H1 (cell line): ENCODE measurements at regions not wholly inside any gene's neighbourhood (a gene's known extent, or its start where the extent isn't known, plus 50 kb on each side); places are given as distances from the start of the nearest gene placed in this dataset.

ENCODE experiments used
- ATF3 ChIP-seq: IDR thresholded peaks from 2 replicates; pipeline ENCODE4 v1.6.1; 2011; ENCODE audit warnings: low read depth, mild to moderate bottlenecking, low read length; ENCODE audit not compliant: insufficient read depth
- CEBPB ChIP-seq: IDR thresholded peaks from 2 replicates; pipeline ENCODE4 v1.6.1; 2012; ENCODE audit warnings: low read depth, low read length
- CTCF ChIP-seq, 3 experiments: IDR thresholded peaks; 1 replicate in 2 of 3; 2 replicates in 1 of 3; pipeline versions ENCODE4 v1.5.1 to v1.6.1; 2011; ENCODE audit warnings: low read length in 3 of 3, mild to moderate bottlenecking in 3 of 3, inconsistent platforms in 2 of 3, low read depth in 1 of 3, moderate library complexity in 1 of 3; ENCODE audit not compliant: insufficient read depth in 1 of 3; ENCODE audit errors: control extremely low read depth in 1 of 3
- NANOG ChIP-seq: IDR thresholded peaks from 2 replicates; pipeline ENCODE4 v1.6.1; 2011; ENCODE audit warnings: low read length, low read depth, mild to moderate bottlenecking, inconsistent platforms; ENCODE audit not compliant: insufficient read depth, poor library complexity, severe bottlenecking
- POLR2A ChIP-seq, 2 experiments: IDR thresholded peaks; 1 replicate in 1 of 2; 2 replicates in 1 of 2; pipeline ENCODE4 v1.6.1; 2011; ENCODE audit warnings: low read depth in 2 of 2, low read length in 2 of 2, mild to moderate bottlenecking in 2 of 2; ENCODE audit errors: control extremely low read depth in 1 of 2
- RXRA ChIP-seq: IDR thresholded peaks from 2 replicates; pipeline ENCODE4 v1.6.1; 2011; ENCODE audit warnings: low read depth, mild to moderate bottlenecking, low read length, moderate library complexity; ENCODE audit not compliant: insufficient read depth
- SP1 ChIP-seq: IDR thresholded peaks from 2 replicates; pipeline ENCODE4 v1.6.1; 2011; ENCODE audit warnings: low read depth, low read length

GRCh38 chr17:21841839-21842238 lies 149.5 kb downstream of the KCNJ18 start:
- TF ChIP-seq POLR2A (IDR thresholded peaks at IDR 0.05; ENCODE audit: control extremely low read depth in 1 of 2, low read depth in 2 of 2, low read length in 2 of 2) (no peak), SP1 (no peak), CTCF (IDR thresholded peaks at IDR 0.05; ENCODE audit: control extremely low read depth in 1 of 3, insufficient read depth in 1 of 3, low read depth in 1 of 3, low read length in 3 of 3) (no peak), CEBPB (no peak), NANOG (no peak), ATF3 (no peak), RXRA (no peak)
